ENCODE measurements at regions not wholly inside any gene's neighbourhood (a gene's known extent, or its start where the extent isn't known, plus 50 kb on each side); places are given as distances from the start of the nearest gene placed in this dataset.
"Not testable (repeated sequence)": the region's sequence is repeated elsewhere in the genome, so short reads cannot be mapped to it uniquely, and the experiment has no call there.

DNA sequence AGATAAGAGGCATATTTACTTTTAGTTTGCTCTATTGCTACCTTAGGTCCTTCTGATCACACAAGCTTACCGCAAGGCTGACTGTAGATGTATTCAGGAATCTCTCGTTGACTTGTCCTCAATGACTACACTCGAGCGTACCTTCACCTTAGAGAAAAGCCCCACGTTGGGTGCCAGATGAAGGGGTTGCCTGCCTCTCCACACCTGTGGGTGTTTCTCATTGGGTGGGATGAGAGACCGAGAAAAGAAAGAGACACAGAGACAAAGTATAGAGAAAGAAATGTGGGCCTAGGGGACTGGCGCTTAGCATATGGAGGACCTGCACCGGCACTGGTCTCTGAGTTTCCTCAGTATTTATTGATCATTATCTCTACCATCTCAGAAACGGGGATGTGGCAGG lies 51.8 kb downstream of the ASCL4 start:
- no peak for DNase-seq

DNA sequence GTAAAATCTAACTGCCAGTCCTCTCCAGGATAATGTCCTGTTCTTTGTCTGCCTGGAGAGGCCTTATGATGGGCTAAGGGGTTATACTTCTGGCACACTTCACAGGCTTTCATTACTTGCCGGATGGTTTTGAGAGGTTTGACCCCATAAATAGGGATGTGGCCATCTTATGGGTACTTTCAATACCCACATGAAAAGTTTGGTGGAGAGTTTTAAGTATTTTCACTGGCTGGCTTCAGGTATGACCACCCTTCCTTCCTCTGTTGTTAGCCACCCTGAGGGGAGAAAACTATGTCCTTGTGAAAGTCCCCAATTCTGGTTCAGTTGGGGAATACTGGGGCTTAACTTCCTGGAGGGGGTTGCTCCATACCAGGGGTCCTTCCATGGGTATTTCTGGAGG lies 54.8 kb downstream of the ASCL4 start:
- no peak for DNase-seq

DNA sequence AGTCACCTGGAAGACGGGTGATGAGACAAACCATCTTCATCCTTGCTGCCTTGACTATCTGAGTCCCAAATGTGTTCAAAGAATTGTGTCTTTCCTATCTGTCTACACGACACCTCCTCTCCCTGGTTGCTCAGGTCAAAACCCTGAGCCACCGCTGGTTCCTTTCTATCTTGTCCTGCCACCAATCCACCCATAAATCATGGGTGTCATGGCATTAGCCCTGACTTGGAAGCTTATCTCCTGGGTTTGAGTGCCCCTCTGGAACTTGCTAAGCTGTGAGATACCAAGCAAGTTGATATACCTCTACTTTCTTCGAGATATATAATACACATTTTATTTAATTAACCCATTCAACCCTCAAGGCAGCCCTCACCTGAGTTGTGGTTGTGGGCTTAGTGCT lies 57.9 kb downstream of the ASCL4 start:
- DNase-seq, result no peak

DNA sequence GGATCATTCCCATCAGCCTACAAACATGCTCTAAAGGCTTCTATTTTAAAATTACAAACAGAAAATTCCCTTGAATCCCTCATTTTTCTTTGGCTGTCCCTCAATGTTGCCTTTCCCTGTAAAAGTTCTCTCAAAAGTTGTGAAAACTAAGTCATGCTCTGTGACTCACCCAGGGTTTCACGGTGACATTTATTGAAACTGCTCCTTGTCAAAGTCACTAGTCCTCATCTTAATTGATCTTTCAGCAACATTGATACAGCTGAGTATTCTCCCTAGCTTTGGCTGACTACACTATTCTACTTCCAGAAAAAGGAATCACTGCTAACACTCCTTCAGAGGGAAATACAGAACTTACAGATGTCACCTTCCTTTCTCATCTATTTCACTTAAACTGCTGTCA lies 65.7 kb downstream of the ASCL4 start:
- no peak for DNase-seq

DNA sequence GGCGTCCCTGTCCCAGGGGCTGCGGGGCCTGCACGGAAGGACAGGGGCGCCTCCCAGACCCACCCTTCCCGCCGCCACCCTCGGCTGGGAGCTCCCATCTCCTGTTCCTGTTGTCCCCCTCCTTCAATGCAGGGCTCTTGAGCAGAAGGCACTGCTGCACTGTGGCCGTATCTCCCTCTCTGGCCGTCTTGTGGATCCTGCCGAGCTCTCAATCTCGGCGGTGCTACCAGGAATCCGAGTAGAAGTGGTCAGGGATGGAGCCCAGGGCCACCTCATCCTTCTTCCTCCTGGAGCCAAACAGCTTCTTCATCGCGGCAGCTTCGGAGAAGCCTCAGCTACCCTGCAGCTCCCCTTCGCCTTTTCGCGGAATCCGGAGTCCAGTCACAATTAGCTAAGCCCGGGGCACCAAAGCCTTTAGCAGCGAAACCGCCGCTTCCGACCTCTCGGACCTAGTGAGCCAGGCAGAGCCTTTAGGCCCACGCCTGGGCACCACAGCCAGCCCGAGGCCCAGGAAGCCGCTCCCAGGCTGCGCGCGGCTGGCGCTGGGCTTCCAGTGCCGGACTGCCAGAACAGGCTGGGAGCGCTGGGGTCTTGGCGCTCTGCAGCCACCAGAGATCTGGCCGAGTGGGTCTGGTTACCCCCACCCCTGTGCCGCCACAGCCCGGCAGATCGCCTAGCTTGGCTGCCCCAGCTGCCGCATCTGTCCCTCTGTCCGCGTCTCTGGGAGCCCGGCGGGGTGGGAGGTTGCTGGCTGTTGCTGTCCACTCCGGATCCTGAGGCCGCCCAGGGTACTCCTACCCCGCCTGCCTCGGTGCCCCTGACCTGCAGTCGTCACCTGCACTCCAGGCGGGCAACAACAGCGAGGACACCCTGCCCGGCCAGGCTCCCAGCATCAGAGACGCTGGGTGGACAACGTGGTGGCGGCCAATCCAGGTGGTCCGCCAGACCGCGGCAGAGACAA lies 69.1 kb downstream of the ASCL4 start:
- DNase-seq, result no peak

DNA sequence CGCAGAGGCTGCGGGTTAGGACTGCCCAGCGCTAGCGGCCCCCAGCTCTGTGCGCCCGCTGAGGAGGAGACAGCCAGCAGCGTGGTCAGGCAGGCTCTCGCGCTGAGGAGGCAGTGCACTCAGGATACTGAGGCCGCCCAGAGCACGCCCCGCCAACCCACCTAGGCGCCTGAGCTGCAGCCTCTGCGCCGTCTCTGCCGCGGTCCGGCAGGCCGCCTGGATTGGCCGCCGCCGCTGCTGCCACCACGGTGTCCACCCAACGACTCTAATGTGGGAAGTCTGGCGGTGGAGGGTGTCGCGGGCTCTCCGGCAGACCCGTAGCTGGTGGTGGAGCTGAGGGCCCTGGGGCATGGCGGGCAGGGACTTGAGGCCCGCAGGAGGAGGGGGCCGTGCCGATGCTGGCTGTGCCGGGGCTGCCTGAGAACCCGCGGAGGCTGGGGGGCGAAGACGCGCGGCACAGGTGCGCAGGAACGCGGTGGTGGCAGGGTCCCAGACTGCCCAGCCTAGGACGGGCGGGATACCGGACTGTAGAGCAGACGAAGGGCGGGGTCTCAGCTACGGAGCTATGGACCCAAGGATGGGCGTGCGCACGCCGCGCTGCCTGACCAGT lies 69.9 kb downstream of the ASCL4 start:
- DNase-seq, result no peak

DNA sequence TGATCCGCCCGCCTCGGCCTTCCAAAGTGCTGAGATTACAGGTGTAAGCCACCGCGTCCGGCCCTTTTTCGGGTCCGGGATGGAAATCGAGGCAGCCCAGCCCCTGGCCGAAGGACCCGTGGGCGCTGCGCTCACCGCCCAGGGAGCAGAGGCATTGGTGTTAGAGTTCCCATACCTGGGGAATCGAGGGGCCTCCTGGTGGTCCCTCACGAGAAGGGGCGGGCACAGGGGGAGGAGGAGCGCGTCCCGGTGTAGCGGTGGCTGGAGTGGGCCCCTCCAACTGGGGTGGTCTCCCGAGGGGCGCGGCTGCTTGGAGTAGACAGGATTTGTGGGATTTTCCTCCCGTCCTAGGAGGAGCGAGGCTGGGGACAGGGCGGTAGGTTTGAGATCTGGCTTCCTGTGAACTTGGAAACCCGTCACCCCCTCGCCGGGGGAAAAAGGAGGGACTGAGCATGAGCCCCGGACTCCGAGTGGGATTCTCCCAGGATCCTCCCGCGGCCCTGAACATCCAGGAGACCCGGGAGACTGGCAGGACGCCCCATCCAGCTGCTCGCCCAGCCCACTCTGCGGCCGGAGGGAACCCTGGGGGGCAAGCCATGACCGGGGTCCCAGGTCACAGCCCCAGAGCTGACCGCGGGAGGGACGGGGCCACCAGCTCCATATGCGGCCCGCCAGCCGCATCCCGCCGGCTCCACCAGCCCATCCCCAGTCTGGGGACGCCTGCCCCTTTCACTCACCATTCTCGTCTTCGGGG lies 70.9 kb downstream of the ASCL4 start:
- no peak for DNase-seq

DNA sequence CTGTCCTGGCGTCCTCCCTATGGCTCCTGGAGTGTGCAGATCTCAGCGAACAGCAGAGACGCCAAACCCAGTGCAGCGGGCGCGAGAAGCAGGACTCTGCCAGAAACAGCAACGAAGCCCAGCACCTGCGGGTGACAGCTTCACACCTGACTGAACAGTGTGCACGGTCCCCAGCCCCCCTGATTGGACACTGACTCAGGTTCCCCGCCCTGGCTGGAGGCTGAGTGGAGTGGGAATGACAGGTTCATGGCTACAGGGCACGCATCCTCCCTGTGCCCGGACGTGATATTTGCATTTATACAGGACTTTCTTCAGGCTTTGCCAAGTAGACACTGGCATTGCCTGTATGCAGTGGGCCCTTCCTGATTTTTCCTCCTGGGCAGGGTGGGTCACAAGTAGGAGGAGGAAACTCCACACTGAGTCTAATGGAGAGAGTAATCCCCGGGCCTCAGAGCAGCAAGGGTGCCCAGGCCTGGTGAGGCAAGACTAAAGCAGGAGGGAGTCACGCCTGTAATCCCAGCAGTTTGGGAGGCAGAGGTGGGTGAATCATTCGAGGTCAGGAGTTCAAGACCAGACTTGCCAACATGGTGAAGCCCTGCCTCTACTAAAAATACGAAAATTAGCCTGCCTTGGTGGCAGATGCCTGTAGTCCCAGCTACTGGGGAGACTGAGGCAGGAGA lies 71.6 kb downstream of the ASCL4 start:
- no peak for DNase-seq

DNA sequence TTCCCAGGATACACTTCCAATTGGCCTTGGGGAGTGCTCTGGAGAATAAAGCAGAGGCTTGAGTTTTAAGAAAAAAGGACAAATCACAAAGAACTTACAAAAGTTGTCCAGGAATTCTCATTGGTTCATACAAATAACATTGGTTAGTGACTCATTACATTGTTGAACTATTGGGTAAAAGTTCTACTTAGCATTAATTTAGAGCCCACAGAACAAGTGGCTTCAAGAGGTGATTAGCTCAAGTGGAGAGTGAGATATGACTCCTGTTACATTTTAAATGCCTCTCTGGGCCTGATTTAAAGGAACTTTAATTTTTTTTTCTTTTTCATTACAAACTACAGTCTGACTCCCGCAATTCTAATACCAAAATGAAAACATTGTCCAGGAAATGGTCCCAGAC lies 72.9 kb downstream of the ASCL4 start:
- DNase-seq, result no peak

DNA sequence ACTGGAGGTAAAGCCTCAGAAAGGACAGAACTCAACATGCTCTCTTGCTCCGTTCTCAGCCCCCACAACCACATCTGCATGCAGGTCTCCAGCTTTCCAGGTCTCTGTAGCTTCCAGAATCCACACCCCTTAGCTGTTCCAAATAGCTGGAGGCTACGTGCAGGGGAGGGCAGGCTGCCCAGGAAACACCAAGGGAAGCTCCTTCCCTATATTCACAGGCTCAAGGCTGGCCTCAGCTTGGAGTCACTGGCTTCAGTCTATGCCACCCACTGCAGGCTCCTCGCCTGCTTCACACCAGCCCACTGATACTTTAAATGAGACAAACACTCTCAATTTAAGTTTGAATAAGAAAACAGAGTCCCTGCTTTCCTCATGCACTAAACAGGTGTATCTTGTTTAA lies 73.3 kb downstream of the ASCL4 start:
- DNase-seq, result no peak

DNA sequence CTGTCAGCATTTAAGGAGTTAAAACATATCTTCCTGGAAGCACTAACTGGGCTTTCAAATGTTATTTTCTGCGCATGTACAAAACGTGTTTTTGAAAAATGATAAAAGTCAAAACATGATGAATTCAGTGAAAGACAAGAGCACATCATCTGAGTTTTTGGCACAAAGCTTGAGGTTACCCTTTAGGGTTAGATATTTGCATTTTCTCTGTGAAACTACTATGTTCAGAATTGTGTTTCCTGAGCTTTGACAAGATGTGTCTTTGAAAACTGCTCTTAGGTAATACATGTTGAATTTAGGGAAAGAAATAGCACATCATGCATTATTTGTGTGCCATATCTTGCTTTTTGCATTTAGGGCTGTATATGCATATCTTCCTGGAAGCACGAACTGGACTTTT lies 79.0 kb downstream of the ASCL4 start:
- no peak for DNase-seq

DNA sequence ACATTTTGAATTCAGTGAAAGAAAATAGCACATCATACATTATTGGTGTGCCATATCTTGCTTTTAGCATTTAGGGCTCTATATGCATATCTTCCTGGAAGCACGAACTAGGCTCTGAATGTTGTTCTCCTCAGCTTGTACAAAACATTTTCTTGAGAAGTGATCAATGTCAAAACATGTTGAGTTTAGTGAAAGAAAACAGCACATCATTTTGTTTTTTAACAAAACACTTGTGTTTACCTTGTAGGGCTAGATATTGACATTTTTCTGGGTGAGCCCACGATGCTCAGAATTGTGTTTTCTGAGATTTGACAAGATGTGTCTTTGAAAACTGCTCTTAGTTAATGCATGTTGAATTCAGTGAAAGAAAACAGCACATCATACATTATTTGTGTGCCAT lies 81.0 kb downstream of the ASCL4 start:
- DNase-seq, result no peak

DNA sequence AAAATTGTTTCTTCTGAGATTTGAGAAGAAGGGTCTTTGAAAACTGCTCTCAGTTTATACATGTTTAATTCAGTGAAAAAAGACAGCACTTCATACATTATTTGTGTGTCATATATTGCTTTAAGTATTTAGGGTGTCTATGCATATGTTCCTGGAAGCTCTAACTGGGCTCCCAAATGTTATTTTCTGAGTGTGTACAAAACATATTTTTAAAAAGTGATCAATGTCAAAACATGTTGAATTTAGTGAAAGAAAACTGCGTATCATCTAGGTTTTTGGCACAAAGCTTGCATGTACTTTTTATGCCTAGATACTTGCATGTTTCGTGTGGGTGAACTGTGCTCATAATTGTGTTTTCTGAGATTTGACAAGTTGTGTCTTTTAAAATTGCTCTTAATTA lies 81.6 kb downstream of the ASCL4 start:
- no peak for DNase-seq

DNA sequence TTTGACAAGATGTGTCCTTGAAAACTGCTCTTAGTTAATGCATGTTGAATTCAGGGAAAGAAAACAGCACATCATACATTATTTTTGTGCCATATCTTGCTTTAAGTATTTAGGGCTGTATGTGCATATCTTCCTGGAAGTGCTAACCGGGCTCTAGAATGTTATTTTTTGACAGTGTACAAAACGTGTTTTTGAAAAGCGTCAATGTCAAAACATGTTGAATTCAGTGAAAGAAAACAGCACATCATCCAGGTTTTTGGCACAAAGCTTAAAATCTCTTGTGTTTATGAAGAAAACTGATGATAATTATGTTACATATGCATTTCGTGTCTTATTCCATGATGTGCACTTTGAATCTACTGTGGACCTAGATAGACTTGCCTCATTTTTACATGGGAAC lies 82.7 kb downstream of the ASCL4 start:
- DNase-seq, result no peak

DNA sequence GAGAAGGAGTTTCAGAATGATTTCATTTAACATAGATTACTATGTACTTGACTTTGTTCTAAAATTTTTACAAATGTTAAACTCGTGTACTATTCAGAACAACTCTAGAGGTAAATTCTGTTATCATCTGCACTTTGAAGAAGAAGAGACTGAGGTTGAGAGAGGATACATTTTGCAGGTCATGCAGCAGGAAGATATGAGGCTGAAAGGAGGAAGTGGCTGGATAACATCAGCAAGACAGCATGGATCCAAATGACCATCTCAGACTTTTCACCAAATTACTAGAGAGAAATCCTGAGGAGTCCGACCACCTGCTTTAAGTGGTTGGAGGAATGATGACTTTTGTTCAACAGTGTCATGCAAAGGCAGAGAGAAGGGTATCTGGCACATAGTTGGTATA lies 84.9 kb downstream of the ASCL4 start:
- no peak for DNase-seq

DNA sequence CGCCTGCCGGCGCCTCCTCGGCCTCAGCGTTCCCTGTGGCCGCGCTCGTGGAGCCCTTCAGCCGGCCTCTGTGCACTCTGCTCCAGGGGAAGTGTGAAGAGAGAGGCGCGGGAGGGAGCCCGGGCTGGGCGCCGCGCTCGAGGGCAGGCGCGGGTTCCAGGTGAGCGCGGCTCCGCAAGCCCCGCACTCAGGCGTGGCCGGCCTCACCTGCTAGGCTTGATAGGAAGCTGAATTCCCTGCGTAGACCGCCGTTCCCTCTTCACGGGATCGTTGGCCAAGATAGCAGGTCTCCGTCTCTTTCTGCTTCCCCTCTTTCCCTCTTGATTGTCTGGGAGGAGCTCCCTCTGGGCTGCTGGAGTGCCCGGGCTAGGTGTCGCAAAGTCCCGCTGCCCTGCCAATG lies 89.7 kb downstream of the ASCL4 start:
- DNase-seq, result no peak

DNA sequence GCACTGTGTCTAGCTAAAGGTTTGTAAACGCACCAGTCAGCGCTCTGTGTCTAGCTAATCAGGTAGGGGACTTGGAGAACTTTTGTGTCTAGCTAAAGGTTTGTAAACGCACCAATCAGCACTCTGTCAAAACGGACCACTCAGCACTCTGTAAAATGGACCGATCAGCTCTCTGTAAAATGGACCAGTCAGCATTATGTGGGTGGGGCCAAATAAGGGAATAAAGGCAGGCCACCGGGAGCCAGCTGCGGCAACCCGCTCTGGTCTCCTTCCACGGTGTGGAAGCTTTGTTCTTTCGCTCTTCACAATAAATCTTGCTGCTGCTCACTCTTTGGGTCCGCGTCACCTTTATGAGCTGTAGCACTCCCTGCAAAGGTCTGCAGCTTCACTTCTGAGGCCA lies 90.2 kb downstream of the ASCL4 start:
- DNase-seq, result not testable (repeated sequence)

DNA sequence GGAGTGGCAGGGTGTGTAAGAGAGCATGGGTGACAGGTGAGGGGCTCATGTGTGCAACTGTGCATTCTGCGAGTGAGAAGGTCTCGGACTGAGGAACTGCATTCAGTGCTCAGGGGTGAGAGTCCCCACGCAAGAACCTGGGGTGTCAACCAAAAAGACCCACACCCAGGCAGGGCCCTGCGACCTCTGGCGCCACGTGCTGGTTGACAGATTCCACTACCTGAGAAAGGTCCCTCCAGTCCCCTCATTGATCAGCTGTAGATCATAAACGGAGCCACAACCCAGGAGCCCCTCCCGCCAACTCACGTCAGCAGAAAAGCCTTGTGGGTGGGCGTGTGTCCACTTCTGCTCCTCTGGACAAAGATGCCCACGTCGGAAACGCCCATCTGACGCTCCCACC lies 98.7 kb downstream of the ASCL4 start:
- DNase-seq, result no peak

DNA sequence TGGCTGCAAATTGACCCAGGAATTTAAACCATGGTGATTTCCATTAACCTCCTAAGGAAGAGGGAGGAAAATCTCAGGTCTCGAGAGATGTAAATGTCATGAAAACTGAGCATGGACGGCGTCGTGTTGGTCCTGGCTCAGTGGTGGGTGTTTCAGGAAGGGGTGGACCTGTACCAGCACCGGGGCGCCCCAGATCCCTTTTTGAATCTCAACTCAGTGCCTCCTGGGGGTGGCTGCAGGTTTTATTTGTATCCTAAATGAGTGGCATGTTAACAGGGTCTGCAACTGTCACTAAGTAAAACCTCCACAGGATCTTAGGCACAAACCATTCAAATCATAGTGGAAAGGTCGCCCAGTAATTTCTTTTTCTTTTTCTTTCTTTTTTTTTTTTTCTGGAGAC lies 101.3 kb downstream of the ASCL4 start:
- no peak for DNase-seq

DNA sequence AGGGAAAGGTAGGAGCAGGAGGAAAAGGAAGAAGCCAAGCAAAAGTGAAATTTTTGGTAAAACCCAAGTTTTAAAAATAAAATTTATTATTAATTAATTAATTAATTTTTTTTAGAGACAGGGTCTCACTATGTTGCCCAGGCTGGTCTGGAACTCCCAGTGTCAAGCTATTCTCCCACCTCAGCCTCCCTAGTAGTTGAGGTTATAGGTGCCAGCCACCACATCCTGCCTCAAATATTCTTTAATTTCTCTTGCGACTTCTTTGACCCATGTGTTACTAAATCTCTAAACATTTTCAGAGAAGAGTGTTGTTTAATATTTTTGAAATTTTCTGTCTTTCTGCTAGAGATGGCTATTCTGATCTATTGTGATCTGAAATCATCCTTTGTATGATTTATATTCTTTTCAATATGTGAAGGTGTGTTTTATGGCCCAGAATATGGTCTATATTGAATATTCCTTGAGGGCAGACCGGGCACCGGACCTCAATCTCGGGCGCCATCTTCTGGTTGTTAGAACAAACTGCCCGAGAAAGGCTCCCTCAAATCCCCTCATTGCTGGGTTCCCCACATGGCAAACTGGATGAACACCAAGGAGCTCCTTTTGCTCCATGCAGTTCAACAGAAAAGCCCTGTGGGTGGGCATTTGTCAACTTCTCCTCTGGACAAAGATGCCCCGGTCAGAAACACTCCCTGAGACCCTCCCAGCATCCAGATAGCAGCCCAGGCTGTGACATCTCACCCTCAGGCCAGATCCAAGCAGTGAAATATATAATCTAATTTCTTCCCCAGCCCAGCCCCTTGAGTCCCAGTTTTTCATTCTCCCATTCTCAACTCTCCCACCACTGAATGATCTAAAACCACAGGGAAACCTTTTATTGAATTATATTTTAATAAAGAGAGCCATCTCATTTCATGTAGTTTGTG lies 110.5 kb downstream of the ASCL4 start:
- DNase-seq, result no peak

DNA sequence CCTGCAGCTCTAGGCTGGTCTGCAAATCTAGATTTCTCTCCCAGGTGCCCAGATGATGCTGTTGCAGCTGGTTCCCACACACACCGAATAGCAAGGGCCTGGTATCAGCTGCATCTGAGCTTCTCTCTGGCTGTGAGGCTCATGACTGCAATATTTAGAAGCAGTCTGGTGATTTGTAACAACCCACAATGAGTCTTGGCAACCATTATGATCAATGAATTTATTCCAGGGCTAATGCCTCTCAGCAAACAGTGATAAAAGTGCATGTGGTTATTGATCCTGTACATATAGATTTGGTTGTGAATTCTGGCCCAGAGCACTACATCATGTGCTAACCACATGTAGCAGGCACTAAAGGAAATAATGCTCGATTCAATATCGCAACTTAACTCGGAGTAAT lies 114.3 kb downstream of the ASCL4 start:
- DNase-seq, result no peak

DNA sequence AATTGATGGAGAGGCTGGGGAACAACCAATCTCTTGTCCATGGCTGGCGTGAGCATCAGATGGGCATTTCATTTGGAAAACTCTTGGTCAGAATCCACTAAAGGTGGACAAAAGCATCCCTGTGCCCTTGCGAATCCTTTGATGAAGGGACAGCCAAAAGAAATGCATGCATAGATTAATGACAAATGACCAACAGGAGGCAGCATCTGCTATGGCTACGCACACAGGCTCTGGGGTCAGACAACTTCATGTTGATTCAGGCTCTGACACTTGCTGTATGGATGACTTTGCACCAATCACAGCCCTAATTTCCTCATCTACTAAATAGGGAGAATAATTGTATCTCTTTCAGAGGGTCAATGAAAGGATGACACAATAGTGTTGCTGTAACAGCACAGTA lies 117.5 kb downstream of the ASCL4 start:
- no peak for DNase-seq
